PFSK-1 (cell line): ENCODE measurements at regions not wholly inside any gene's neighbourhood (a gene's known extent, or its start where the extent isn't known, plus 50 kb on each side); places are given as distances from the start of the nearest gene placed in this dataset.
A peak's percentile ranks its signal among the peaks of the same experiment; 100 is the strongest.

ENCODE experiments used
- FOXP2 ChIP-seq: optimal IDR thresholded peaks from 2 replicates; pipeline ENCODE3; 2011; ENCODE audit warnings: borderline replicate concordance, control low read depth, inconsistent platforms; ENCODE audit not compliant: insufficient read depth; ENCODE audit errors: extremely low read length, extremely low read depth
- POLR2AphosphoS5 ChIP-seq: IDR thresholded peaks from 2 replicates; pipeline ENCODE4 v1.6.1; 2012; ENCODE audit warnings: low read depth, mild to moderate bottlenecking, control low read depth, low read length, moderate library complexity
- REST ChIP-seq, 2 experiments: IDR thresholded peaks; 2 replicates each; pipeline versions ENCODE4 v1.6.1 to v1.8.0; 2011 to 2012; ENCODE audit warnings: low read depth in 2 of 2, low read length in 2 of 2, control low read depth in 1 of 2, inconsistent platforms in 1 of 2, mild to moderate bottlenecking in 1 of 2, moderate library complexity in 1 of 2; ENCODE audit not compliant: insufficient read depth in 1 of 2
- SIN3A ChIP-seq: IDR thresholded peaks from 2 replicates; pipeline ENCODE4 v1.6.1; 2012; ENCODE audit warnings: mild to moderate bottlenecking, low read length, moderate library complexity, borderline replicate concordance; ENCODE audit not compliant: insufficient read depth
- TAF1 ChIP-seq: IDR thresholded peaks from 2 replicates; pipeline ENCODE4 v1.6.1; 2012; ENCODE audit warnings: low read length, control low read depth, borderline replicate concordance; ENCODE audit not compliant: insufficient read depth

GRCh38 chr1:93775224-93775623 lies 93.6 kb upstream of the BCAR3 start:
- no peak for TF ChIP-seq POLR2AphosphoS5
- TF ChIP-seq FOXP2, result no peak
- TF ChIP-seq SIN3A, result no peak
- TF ChIP-seq TAF1, result no peak
- no peak for TF ChIP-seq REST (IDR thresholded peaks at IDR 0.05; ENCODE audit: insufficient read depth in 1 of 2, low read depth in 2 of 2, low read length in 2 of 2)

GRCh38 chr1:93774707-93775106 lies 93.1 kb upstream of the BCAR3 start:
- TF ChIP-seq SIN3A (no peak), REST (IDR thresholded peaks at IDR 0.05; ENCODE audit: insufficient read depth in 1 of 2, low read depth in 2 of 2, low read length in 2 of 2) (no peak), POLR2AphosphoS5 (no peak), FOXP2 (no peak), TAF1 (no peak)

GRCh38 chr1:93773049-93773838 lies 91.6 kb upstream of the BCAR3 start:
- TF ChIP-seq REST (IDR thresholded peaks at IDR 0.05; ENCODE audit: insufficient read depth in 1 of 2, low read depth in 2 of 2, low read length in 2 of 2) (no peak), FOXP2 (no peak), TAF1 (no peak), SIN3A (no peak), POLR2AphosphoS5 (no peak)

- no peak for TF ChIP-seq TAF1
- TF ChIP-seq FOXP2, result no peak
- TF ChIP-seq SIN3A, result no peak
- no peak for TF ChIP-seq REST (IDR thresholded peaks at IDR 0.05; ENCODE audit: insufficient read depth in 1 of 2, low read depth in 2 of 2, low read length in 2 of 2)
- TF ChIP-seq POLR2AphosphoS5, result no peak
Observed at GRCh38 chr1:93771843-93772242, 90.2 kb upstream of the BCAR3 start.

GRCh38 chr1:93770640-93771039 lies 89.0 kb upstream of the BCAR3 start:
- TF ChIP-seq FOXP2 (no peak), REST (IDR thresholded peaks at IDR 0.05; ENCODE audit: insufficient read depth in 1 of 2, low read depth in 2 of 2, low read length in 2 of 2) (peak; percentile 86 to 95)
